Fibroblast of lung (primary cell): ENCODE measurements at regions not wholly inside any gene's neighbourhood (a gene's known extent, or its start where the extent isn't known, plus 50 kb on each side); places are given as distances from the start of the nearest gene placed in this dataset.

Experiments used
- DNase-seq, 2 donors: peaks; one replicate each; pipeline versions ENCODE4 v3.0.0 to v3.0.0-alpha.2; 2010; ENCODE audit warnings: low read depth in 2 of 2
- H2AFZ ChIP-seq: 2 replicates; pipeline ENCODE4 v1.5.1; 2012; ENCODE audit warnings: low read length, control low read depth, inconsistent platforms
- H3K27ac ChIP-seq: 2 replicates; pipeline ENCODE4 v1.5.1; 2011; ENCODE audit warnings: low read length, control low read depth; ENCODE audit not compliant: insufficient read depth
- H3K27me3 ChIP-seq: 2 replicates; pipeline ENCODE4 v1.5.1; 2011; ENCODE audit warnings: mild to moderate bottlenecking, low read length; ENCODE audit not compliant: control insufficient read depth, insufficient read depth
- H3K36me3 ChIP-seq: 2 replicates; pipeline ENCODE4 v1.5.1; 2011; ENCODE audit warnings: low read length; ENCODE audit not compliant: control insufficient read depth, insufficient read depth
- H3K4me1 ChIP-seq: 2 replicates; pipeline ENCODE4 v1.5.1; 2011; ENCODE audit warnings: low read length; ENCODE audit not compliant: control insufficient read depth, insufficient read depth; ENCODE audit errors: extremely low read depth
- H3K4me2 ChIP-seq: 2 replicates; pipeline ENCODE4 v1.5.1; 2011; ENCODE audit warnings: low read length, control low read depth; ENCODE audit not compliant: insufficient read depth; ENCODE audit errors: extremely low read depth
- H3K4me3 ChIP-seq, 4 experiments: fragments of 200-600 bp in 1 of 4; sonication (generic) in 1 of 4; replicated peaks in 1 of 4; 2 replicates each; pipeline ENCODE4 v1.5.1; 2011 to 2016; ENCODE audit warnings: low read length in 4 of 4, low read depth in 3 of 4, mild to moderate bottlenecking in 3 of 4, control low read depth in 2 of 4, inconsistent platforms in 1 of 4, mixed read lengths in 1 of 4; ENCODE audit not compliant: insufficient read depth in 1 of 4; ENCODE audit errors: control extremely low read depth in 1 of 4
- H3K79me2 ChIP-seq: 2 replicates; pipeline ENCODE4 v1.5.1; 2012; ENCODE audit warnings: mild to moderate bottlenecking, low read length, inconsistent platforms; ENCODE audit not compliant: control insufficient read depth, insufficient read depth
- H3K9ac ChIP-seq: 2 replicates; pipeline ENCODE4 v1.5.1; 2011; ENCODE audit warnings: mild to moderate bottlenecking, low read length, control low read depth; ENCODE audit not compliant: insufficient read depth
- H3K9me3 ChIP-seq: 2 replicates; pipeline ENCODE4 v1.5.1; 2012; ENCODE audit warnings: low read depth, low read length; ENCODE audit not compliant: control insufficient read depth, insufficient read depth
- H4K20me1 ChIP-seq: 2 replicates; pipeline ENCODE4 v1.5.1; 2011; ENCODE audit warnings: low read length; ENCODE audit not compliant: control insufficient read depth, insufficient read depth; ENCODE audit errors: extremely low read depth
- EZH2 ChIP-seq: IDR thresholded peaks from 2 replicates; pipeline ENCODE4 v1.5.1; 2012; ENCODE audit warnings: low read length, control low read depth, mild to moderate bottlenecking; ENCODE audit errors: missing control alignments
- TF ChIP-seq, protein P1 (sequence below), 2 donors: IDR thresholded peaks in 1 of 2; conservative IDR thresholded peaks in 1 of 2; 1 replicate in 1 of 2; 2 replicates in 1 of 2; pipeline ENCODE4 v1.5.1; 2011 to 2012; ENCODE audit warnings: low read length in 2 of 2, control low read depth in 1 of 2, inconsistent platforms in 1 of 2, low read depth in 1 of 2, mild to moderate bottlenecking in 1 of 2

DNA sequence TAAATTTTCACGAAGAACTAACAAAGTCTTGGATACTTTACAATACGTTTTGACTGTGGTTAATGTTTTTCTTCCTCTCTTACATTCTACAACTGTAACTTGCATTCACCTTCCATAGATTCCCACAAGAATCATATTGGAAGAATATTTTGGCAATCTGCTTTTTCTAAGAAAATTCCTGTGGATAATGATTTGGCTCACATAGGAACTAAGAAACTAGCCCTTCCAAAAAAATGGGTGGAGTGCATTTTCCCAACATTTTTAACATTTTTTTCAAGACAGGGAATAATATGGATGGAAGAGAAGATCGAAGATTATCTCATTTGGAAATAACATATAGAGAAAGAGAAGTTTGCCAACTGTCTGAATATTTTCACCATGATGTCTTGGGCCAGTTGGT is 256.9 kb upstream of the POU2AF2 start:
- no peaks in the 10 kb centered on the region for H3K9me3 ChIP-seq
- no peak overlapping the region for H2AFZ ChIP-seq
- TF ChIP-seq EZH2, result no peak
- TF ChIP-seq, protein P1, sequence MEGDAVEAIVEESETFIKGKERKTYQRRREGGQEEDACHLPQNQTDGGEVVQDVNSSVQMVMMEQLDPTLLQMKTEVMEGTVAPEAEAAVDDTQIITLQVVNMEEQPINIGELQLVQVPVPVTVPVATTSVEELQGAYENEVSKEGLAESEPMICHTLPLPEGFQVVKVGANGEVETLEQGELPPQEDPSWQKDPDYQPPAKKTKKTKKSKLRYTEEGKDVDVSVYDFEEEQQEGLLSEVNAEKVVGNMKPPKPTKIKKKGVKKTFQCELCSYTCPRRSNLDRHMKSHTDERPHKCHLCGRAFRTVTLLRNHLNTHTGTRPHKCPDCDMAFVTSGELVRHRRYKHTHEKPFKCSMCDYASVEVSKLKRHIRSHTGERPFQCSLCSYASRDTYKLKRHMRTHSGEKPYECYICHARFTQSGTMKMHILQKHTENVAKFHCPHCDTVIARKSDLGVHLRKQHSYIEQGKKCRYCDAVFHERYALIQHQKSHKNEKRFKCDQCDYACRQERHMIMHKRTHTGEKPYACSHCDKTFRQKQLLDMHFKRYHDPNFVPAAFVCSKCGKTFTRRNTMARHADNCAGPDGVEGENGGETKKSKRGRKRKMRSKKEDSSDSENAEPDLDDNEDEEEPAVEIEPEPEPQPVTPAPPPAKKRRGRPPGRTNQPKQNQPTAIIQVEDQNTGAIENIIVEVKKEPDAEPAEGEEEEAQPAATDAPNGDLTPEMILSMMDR (conservative IDR thresholded peaks at IDR 0.05 in 1 of 2, IDR thresholded peaks at IDR 0.05 in 1 of 2; ENCODE audit: low read depth in 1 of 2, low read length in 2 of 2), result no peak
- H3K27ac ChIP-seq, result no peak overlapping the region
- H4K20me1 ChIP-seq, result no peaks in the 10 kb centered on the region
- peaks cover 13% of the 10 kb centered on the region for H3K4me1 ChIP-seq
- no peak overlapping the region for H3K4me2 ChIP-seq
- no peak overlapping the region for H3K9ac ChIP-seq
- peak in 1 of 2 donors; percentile 36 for DNase-seq
- H3K4me3 ChIP-seq, result no peak overlapping the region
- H3K79me2 ChIP-seq, result no peaks in the 10 kb centered on the region
- H3K27me3 ChIP-seq, result no peaks in the 10 kb centered on the region
- no peaks in the 10 kb centered on the region for H3K36me3 ChIP-seq

DNA sequence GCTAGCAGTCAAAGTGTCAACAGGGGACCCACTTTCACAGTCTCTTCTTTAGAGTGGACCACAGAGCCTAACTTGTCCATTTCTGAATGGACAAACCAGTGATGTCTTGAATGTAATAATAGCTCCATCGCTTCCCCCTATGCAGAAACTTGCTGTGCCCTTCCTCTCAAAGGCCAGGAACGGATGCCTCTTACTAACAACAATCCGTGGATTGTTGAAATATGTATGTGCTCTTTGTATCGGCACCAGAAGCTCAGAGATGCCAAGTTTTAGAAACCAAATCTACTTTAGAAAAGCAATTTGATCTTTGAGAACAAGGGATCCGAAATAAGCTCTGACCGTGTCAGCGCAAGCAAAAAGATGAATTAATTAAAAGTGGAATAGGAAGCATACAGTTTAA is 259.5 kb upstream of the POU2AF2 start:
- no peak for TF ChIP-seq EZH2
- TF ChIP-seq, protein P1 (conservative IDR thresholded peaks at IDR 0.05 in 1 of 2, IDR thresholded peaks at IDR 0.05 in 1 of 2; ENCODE audit: low read depth in 1 of 2, low read length in 2 of 2), result no peak
- no peak overlapping the region for H3K4me3 ChIP-seq
- no peak overlapping the region for H3K4me2 ChIP-seq
- no peak overlapping the region for H2AFZ ChIP-seq
- H3K79me2 ChIP-seq, result no peaks in the 10 kb centered on the region
- no peak for DNase-seq
- no peaks in the 10 kb centered on the region for H3K9me3 ChIP-seq
- H3K36me3 ChIP-seq, result no peaks in the 10 kb centered on the region
- no peaks in the 10 kb centered on the region for H3K27me3 ChIP-seq
- no peak overlapping the region for H3K9ac ChIP-seq
- H3K4me1 ChIP-seq, result peaks cover 6% of the 10 kb centered on the region
- no peaks in the 10 kb centered on the region for H4K20me1 ChIP-seq
- no peak overlapping the region for H3K27ac ChIP-seq

- no peaks in the 10 kb centered on the region for H4K20me1 ChIP-seq
- peaks cover 4% of the 10 kb centered on the region for H3K4me1 ChIP-seq
- TF ChIP-seq EZH2, result no peak
- TF ChIP-seq, protein P1 (conservative IDR thresholded peaks at IDR 0.05 in 1 of 2, IDR thresholded peaks at IDR 0.05 in 1 of 2; ENCODE audit: low read depth in 1 of 2, low read length in 2 of 2), result no peak
- no peak overlapping the region for H3K27ac ChIP-seq
- no peaks in the 10 kb centered on the region for H3K36me3 ChIP-seq
- H3K9ac ChIP-seq, result no peak overlapping the region
- no peak overlapping the region for H3K4me3 ChIP-seq
- H2AFZ ChIP-seq, result no peak overlapping the region
- H3K4me2 ChIP-seq, result no peak overlapping the region
- DNase-seq, result no peak
- no peaks in the 10 kb centered on the region for H3K27me3 ChIP-seq
- H3K79me2 ChIP-seq, result no peaks in the 10 kb centered on the region
- no peaks in the 10 kb centered on the region for H3K9me3 ChIP-seq
These were observed 260.0 kb upstream of the POU2AF2 start for GRCh38 chr11:110985547-110985946.
